ENCODE measurements at regions not wholly inside any gene's neighbourhood (a gene's known extent, or its start where the extent isn't known, plus 50 kb on each side); places are given as distances from the start of the nearest gene placed in this dataset.
"Not testable (repeated sequence)": the region's sequence is repeated elsewhere in the genome, so short reads cannot be mapped to it uniquely, and the experiment has no call there.

- TF ChIP-seq, protein P1, sequence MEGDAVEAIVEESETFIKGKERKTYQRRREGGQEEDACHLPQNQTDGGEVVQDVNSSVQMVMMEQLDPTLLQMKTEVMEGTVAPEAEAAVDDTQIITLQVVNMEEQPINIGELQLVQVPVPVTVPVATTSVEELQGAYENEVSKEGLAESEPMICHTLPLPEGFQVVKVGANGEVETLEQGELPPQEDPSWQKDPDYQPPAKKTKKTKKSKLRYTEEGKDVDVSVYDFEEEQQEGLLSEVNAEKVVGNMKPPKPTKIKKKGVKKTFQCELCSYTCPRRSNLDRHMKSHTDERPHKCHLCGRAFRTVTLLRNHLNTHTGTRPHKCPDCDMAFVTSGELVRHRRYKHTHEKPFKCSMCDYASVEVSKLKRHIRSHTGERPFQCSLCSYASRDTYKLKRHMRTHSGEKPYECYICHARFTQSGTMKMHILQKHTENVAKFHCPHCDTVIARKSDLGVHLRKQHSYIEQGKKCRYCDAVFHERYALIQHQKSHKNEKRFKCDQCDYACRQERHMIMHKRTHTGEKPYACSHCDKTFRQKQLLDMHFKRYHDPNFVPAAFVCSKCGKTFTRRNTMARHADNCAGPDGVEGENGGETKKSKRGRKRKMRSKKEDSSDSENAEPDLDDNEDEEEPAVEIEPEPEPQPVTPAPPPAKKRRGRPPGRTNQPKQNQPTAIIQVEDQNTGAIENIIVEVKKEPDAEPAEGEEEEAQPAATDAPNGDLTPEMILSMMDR (conservative IDR thresholded peaks at IDR 0.05; ENCODE audit: low read depth, low read length): no peak
- no peak for DNase-seq (ENCODE audit: low read depth)
- no peak overlapping the region for H3K4me3 ChIP-seq (ENCODE audit: low read depth, low read length)
Observed at GRCh38 chr15:93943586-93943985, 287.8 kb upstream of the MCTP2 start.

DNA sequence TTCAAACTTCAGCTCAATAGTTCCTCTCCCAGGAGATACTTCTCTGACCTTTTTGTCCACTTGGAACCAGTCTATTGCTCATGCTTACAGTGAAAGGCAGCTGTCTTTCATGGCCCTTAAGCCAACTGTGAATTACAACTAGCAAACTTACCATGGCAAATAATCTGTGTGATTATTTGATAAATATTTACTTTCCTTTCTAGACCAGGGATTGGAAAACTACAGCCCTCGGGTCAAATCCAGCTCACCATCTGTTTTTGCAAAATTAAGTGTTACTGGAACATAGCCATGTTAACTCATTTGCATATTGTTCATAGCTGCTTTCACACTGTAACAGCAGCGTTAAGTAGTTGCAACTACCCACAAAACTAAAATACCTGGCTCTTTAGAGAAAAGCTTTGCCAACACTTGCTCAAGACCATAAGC, 289.1 kb upstream of the MCTP2 start:
- TF ChIP-seq, protein P1 (conservative IDR thresholded peaks at IDR 0.05; ENCODE audit: low read depth, low read length): no peak
- DNase-seq (ENCODE audit: low read depth): no peak
- H3K4me3 ChIP-seq (ENCODE audit: low read depth, low read length): no peak overlapping the region

DNA sequence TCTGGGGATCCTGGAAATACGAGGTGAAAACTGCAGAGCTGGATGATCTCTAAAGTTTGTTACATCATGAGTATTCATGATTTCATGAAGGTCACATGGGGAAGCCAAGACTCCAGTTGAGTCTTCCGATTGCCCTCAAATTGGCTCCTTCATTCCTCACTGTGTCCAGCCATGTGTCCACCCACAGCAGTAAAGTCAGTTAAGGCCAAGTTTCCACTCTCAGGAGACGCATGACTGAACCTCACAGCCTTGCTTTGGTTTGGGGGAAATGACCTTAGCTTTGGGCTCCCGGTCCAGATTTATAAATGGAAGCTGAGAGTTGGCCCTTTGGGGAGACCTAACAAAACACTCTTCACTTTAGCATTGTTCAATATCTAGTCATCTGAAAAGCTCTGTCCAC, 289.7 kb upstream of the MCTP2 start:
- no peak overlapping the region for H3K4me3 ChIP-seq (ENCODE audit: low read depth, low read length)
- TF ChIP-seq, protein P1 (conservative IDR thresholded peaks at IDR 0.05; ENCODE audit: low read depth, low read length): no peak
- DNase-seq (ENCODE audit: low read depth): no peak

DNA sequence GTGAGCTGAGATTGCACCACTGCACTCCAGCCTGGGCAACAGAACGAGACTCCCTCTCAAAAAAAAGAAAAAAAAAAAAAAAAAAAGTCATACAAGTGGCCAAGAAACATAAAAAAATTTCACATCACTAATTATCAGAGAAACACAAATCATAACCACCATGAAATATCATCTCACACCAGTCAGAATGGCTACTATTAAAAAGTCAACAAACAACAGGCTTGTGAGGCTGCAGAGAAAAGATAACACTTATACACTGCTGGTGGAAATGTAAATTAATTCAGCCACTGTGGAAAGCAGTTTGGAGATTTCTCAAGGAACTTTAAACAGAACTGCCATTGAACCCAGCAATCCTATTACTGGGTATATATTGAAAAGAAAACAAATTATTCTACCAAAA, 291.1 kb upstream of the MCTP2 start:
- DNase-seq (ENCODE audit: low read depth): no peak
- TF ChIP-seq, protein P1 (conservative IDR thresholded peaks at IDR 0.05; ENCODE audit: low read depth, low read length): no peak
- H3K4me3 ChIP-seq (ENCODE audit: low read depth, low read length): no peak overlapping the region

- no peak for DNase-seq (ENCODE audit: low read depth)
- no peak overlapping the region for H3K4me3 ChIP-seq (ENCODE audit: low read depth, low read length)
- TF ChIP-seq, protein P1 (conservative IDR thresholded peaks at IDR 0.05; ENCODE audit: low read depth, low read length): no peak
Observed at GRCh38 chr15:93932164-93932776, 299.1 kb upstream of the MCTP2 start.

- TF ChIP-seq, protein P1 (conservative IDR thresholded peaks at IDR 0.05; ENCODE audit: low read depth, low read length): no peak
- no peak overlapping the region for H3K4me3 ChIP-seq (ENCODE audit: low read depth, low read length)
- no peak for DNase-seq (ENCODE audit: low read depth)
Observed at GRCh38 chr15:93929375-93930094, 301.8 kb upstream of the MCTP2 start.

DNA sequence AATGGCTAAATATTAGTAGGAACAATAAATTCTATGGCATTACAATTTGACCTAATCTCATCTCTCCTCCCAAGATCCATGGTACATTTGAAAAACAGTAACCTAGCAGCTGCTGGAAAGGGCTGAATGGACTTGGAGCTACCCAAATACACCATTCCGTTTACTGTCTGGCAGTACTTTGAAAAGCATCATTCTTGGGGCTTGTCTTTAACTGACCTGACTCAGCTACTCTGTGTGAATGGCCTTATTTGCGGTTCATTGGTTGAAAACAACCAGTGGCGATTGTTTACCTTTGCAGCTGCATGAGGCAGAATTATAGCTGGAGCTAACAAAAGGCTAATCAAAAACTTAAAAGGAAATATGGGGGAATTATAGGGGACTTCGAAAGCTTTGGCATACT, 311.2 kb upstream of the MCTP2 start:
- TF ChIP-seq, protein P1 (conservative IDR thresholded peaks at IDR 0.05; ENCODE audit: low read depth, low read length): no peak
- H3K4me3 ChIP-seq (ENCODE audit: low read depth, low read length): no peak overlapping the region
- DNase-seq (ENCODE audit: low read depth): no peak

DNA sequence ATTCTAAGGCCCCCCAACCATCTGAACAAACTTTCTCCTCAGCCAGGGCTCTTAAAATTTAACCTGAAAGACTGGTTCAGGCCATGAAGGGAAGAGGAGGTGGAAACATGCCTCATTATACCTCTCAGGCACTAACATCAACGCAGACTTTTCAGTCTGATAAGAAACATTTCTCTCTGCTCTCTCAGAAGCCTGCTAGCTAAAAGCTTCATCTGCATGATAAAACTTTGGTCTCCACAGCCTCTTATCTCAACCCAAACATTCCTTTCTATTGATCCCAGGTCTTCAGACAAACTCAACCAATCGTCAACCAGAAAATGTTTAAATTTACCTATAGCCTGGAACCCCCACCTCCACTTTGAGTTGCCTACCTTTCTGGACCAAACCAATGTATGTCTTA, 312.6 kb upstream of the MCTP2 start:
- not testable (repeated sequence) for H3K4me3 ChIP-seq (ENCODE audit: low read depth, low read length); DNase-seq (ENCODE audit: low read depth)

All from epithelial cell of proximal tubule (primary cell).